OCI-LY7 (cell line): ENCODE measurements at regions not wholly inside any gene's neighbourhood (a gene's known extent, or its start where the extent isn't known, plus 50 kb on each side); places are given as distances from the start of the nearest gene placed in this dataset.

ENCODE experiments used
- BruUV-seq: library from RNA; stranded (reverse); fragments of 400-500 nt; replicated peaks from 2 replicates; lab custom pipeline; 2021; lab: Mats Ljungman, UMichigan
- CTCF ChIA-PET: fragments of 300-600 bp; sonication (Branson Sonifier 250); formaldehyde crosslinking; loops from one replicate; lab custom pipeline; 2022; ENCODE audit warnings: antibody characterized with exemption; ENCODE audit not compliant: unreplicated experiment; lab: Charles Lee
- POLR2A ChIA-PET: fragments of 300-600 bp; sonication (Branson Sonifier 250); formaldehyde crosslinking; loops from one replicate; lab custom pipeline; 2022; ENCODE audit warnings: antibody characterized with exemption; lab: Charles Lee
- DNase-seq: peaks from one replicate; pipeline ENCODE4 v3.0.0-alpha.2; 2015; ENCODE audit warnings: low spot score
- H2AFZ ChIP-seq: fragments of 200-600 bp; sonication (generic), shearing (Covaris generic); 2 replicates; pipeline ENCODE4 v1.6.1; 2014; ENCODE audit warnings: mild to moderate bottlenecking, antibody characterized with exemption, low read length, moderate library complexity
- H3K27ac ChIP-seq: fragments of 200-600 bp; sonication (generic); 2 replicates; pipeline ENCODE4 v1.5.1; 2014; ENCODE audit warnings: mixed run types, low read depth, mild to moderate bottlenecking, moderate library complexity, low read length, inconsistent platforms; ENCODE audit not compliant: poor library complexity, severe bottlenecking
- H3K36me3 ChIP-seq: fragments of 200-600 bp; sonication (generic); 2 replicates; pipeline ENCODE4 v1.6.1; 2014; ENCODE audit warnings: mild to moderate bottlenecking, antibody characterized with exemption, low read length, moderate library complexity, mixed read lengths; ENCODE audit not compliant: insufficient read depth
- H3K4me1 ChIP-seq: fragments of 200-600 bp; sonication (generic); 2 replicates; pipeline ENCODE4 v1.5.1; 2014; ENCODE audit warnings: mild to moderate bottlenecking, low read length; ENCODE audit not compliant: insufficient read depth, poor library complexity, severe bottlenecking
- H3K4me2 ChIP-seq: fragments of 200-600 bp; sonication (generic); 2 replicates; pipeline ENCODE4 v1.6.1; 2014; ENCODE audit warnings: mild to moderate bottlenecking, low read length
- H3K4me3 ChIP-seq: fragments of 200-600 bp; sonication (generic); 2 replicates; pipeline ENCODE4 v1.5.1; 2014; ENCODE audit warnings: mild to moderate bottlenecking, low read depth, low read length; ENCODE audit not compliant: poor library complexity, severe bottlenecking
- H3K79me2 ChIP-seq: fragments of 200-600 bp; sonication (generic); 2 replicates; pipeline ENCODE4 v1.6.1; 2016; ENCODE audit warnings: low read depth, mild to moderate bottlenecking, low read length, moderate library complexity, mixed read lengths; ENCODE audit not compliant: insufficient read depth
- H3K9me2 ChIP-seq: fragments of 200-600 bp; sonication (generic); 2 replicates; pipeline ENCODE4 v1.6.1; 2016; ENCODE audit warnings: mild to moderate bottlenecking, low read length, mixed read lengths; ENCODE audit not compliant: insufficient read depth
- H3K9me3 ChIP-seq: fragments of 200-600 bp; sonication (generic); 2 replicates; pipeline ENCODE4 v1.6.1; 2014; ENCODE audit warnings: mild to moderate bottlenecking, mixed run types, low read length, mixed read lengths
- H4K20me1 ChIP-seq: fragments of 200-600 bp; sonication (generic); 2 replicates; pipeline ENCODE4 v1.6.1; 2014; ENCODE audit warnings: mild to moderate bottlenecking, antibody characterized with exemption, low read length, moderate library complexity, mixed read lengths; ENCODE audit not compliant: insufficient read depth
- EZH2phosphoT487 ChIP-seq: fragments of 200-600 bp; sonication (generic); IDR thresholded peaks from 2 replicates; pipeline ENCODE4 v1.6.1; 2018; ENCODE audit warnings: low read depth, borderline replicate concordance, mild to moderate bottlenecking, mixed run types, antibody characterized with exemption, low read length, moderate library complexity, mixed read lengths
- intact Hi-C: fragments of 100-400 bp; cut with micrococcal nuclease; formaldehyde crosslinking; loops from one replicate; pipeline ENCODE4 v1.10.0; 2022; ENCODE audit not compliant: unreplicated experiment
- TF ChIP-seq, protein P1 (sequence below): fragments of 200-600 bp; sonication (generic); conservative IDR thresholded peaks from 2 replicates; pipeline ENCODE4 v1.5.1; 2014; ENCODE audit warnings: mild to moderate bottlenecking, antibody characterized with exemption, low read length, moderate library complexity, mixed read lengths

DNA sequence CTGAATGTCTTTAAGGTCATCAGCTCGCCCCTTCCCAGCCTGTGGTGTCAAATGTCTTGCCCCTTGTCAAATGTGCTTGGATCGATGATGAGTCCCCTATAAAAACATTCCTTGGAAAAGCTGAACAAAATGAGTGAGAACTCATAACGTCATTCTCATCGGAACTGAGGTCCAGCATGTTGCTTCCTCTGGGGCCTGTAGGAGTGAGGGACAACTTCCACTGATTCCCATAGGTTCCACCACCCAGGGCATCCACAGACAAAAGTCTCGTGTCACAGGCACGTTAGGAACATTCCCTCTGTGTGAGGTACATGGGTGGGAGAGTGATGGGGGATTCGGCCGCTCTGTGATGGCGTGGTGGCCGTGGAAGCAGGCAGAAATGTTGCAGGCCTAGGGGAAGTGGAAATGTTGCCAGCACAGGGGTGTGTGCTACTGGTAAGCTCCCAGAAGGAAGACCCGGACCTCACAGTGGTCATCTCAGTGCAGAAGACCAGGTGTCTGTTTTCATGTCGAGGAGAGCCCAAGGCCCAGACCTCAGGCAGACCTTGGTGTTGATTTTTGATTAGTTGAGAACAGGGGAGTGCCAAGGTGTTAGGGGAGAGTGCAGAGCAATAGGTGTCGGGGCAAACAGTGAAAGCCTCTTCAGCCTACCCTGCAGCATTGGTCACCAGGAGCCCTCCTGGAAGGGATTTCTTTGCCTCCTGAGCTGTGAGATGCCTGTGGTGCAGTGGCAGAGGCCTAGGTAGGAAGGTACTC is 96.8 kb downstream of the SNRPN start:
- no peak for TF ChIP-seq EZH2phosphoT487
- TF ChIP-seq, protein P1, sequence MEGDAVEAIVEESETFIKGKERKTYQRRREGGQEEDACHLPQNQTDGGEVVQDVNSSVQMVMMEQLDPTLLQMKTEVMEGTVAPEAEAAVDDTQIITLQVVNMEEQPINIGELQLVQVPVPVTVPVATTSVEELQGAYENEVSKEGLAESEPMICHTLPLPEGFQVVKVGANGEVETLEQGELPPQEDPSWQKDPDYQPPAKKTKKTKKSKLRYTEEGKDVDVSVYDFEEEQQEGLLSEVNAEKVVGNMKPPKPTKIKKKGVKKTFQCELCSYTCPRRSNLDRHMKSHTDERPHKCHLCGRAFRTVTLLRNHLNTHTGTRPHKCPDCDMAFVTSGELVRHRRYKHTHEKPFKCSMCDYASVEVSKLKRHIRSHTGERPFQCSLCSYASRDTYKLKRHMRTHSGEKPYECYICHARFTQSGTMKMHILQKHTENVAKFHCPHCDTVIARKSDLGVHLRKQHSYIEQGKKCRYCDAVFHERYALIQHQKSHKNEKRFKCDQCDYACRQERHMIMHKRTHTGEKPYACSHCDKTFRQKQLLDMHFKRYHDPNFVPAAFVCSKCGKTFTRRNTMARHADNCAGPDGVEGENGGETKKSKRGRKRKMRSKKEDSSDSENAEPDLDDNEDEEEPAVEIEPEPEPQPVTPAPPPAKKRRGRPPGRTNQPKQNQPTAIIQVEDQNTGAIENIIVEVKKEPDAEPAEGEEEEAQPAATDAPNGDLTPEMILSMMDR = no peak
- Histone ChIP-seq H3K9me3 (0 out of 2 replicates have a peak, but pooled peaks cover 5% of the 10 kb centered on the region), H3K27ac (no peak overlapping the region), H3K4me3 (no peak overlapping the region), H3K9me2 (no peaks in the 10 kb centered on the region), H2AFZ (no peak overlapping the region), H3K79me2 (no peaks in the 10 kb centered on the region), H4K20me1 (no peaks in the 10 kb centered on the region), H3K36me3 (no peaks in the 10 kb centered on the region), H3K4me1 (no peaks in the 10 kb centered on the region), H3K4me2 (no peak overlapping the region)
- CTCF ChIA-PET = no interaction called here
- no TSS peak for BruUV-seq
- intact Hi-C loops = no loop called here
- POLR2A ChIA-PET = no interaction called here
- DNase-seq = no peak

DNA sequence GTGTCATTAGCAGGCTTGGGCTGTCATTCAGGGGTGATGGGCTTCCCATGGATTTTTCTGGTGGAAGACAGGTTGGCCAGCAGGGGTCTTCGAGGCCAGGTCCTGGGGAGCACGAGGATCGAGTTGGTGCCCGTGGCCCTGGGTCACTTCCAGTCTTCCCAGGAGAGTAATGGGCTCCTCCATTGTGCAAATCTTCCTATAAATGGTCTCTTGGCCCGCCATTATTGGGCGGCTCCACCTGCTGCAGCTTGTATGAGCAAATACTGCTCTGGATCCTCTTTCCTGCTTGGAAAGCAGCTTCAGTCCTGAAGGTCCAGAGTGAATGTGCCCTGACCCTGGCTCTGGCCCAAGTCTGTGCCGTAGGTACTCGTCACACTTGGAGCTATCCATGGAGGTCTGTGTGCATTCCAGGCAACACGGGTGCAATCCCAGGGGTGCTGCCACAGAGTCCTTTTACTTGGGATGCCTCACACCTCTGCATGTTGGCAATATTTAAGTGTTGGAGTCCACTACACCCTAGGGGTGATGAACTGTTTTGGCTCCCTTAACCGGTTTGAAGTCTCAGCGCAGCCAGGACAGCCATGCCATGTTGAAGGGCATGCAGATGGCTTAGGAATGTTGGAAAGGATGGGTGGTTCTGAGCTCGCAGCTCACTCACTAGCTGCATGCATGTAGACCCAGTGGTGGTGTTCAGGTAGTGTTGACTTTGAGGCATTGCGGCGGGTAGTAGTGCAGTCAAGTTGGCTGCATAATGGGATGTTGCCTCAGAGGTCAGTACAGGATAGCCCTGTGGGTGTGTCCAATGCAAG is 97.6 kb downstream of the SNRPN start:
- ChIA-PET POLR2A (no interaction called here), CTCF (no interaction called here)
- no peaks in the 10 kb centered on the region for H4K20me1 ChIP-seq
- no peak overlapping the region for H3K27ac ChIP-seq
- no peaks in the 10 kb centered on the region for H3K36me3 ChIP-seq
- 0 out of 2 replicates have a peak, but pooled peaks cover 5% of the 10 kb centered on the region for H3K9me3 ChIP-seq
- TF ChIP-seq, protein P1 = no peak
- no peak for TF ChIP-seq EZH2phosphoT487
- no peak overlapping the region for H2AFZ ChIP-seq
- no peak for DNase-seq
- H3K79me2 ChIP-seq = no peaks in the 10 kb centered on the region
- no peaks in the 10 kb centered on the region for H3K9me2 ChIP-seq
- H3K4me2 ChIP-seq = no peak overlapping the region
- intact Hi-C loops = no loop called here
- no TSS peak for BruUV-seq
- no peak overlapping the region for H3K4me3 ChIP-seq
- no peaks in the 10 kb centered on the region for H3K4me1 ChIP-seq
